Erythroblast (primary cell): ENCODE measurements at regions not wholly inside any gene's neighbourhood (a gene's known extent, or its start where the extent isn't known, plus 50 kb on each side); places are given as distances from the start of the nearest gene placed in this dataset.

Source experiments
- GATA1 ChIP-seq: IDR thresholded peaks from 2 replicates; pipeline ENCODE4 v1.6.1; 2011; ENCODE audit warnings: low read depth, mild to moderate bottlenecking, control low read depth, low read length, moderate library complexity
- POLR2A ChIP-seq: IDR thresholded peaks from 2 replicates; pipeline ENCODE4 v1.6.1; 2011; ENCODE audit warnings: mild to moderate bottlenecking, low read length

DNA sequence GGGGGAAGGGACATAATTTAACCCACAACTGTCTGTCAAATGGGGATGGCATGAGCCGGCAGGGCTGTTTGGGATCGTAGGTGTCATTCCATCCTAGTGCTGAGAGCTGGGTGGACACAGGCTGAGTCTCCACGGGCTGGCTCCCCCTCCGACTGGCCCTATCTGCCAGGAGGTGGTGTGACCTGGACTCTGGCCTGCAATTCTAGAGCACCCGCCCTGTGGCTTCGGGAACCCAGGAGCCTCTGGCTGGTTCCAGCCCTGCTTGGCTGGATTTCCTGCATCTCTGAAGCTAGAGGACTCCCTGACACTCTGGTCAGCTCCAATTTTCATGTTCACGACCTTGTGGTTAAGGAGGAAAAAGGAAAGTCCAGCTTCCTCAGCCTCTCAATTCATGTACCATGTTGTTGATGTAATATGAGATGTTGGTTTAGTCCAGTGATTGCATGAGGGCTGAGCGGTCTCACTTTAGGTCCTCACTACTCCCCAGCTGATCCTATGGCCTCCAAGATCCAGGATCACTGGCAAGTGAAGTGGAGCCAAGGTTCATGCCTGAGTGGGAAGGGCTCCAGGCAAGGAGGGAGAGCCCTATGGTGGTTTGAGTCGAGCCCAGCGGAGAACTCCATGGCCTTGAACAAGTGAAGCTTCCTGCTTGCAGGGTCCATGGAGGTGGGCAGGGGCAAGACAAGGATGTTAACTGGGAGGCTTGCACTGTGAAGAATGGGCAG lies 169.1 kb downstream of the NDUFA10 start:
- TF ChIP-seq POLR2A: no peak
- TF ChIP-seq GATA1: no peak
